ENCODE measurements at regions not wholly inside any gene's neighbourhood (a gene's known extent, or its start where the extent isn't known, plus 50 kb on each side); places are given as distances from the start of the nearest gene placed in this dataset.
"Not testable (repeated sequence)": the region's sequence is repeated elsewhere in the genome, so short reads cannot be mapped to it uniquely, and the experiment has no call there.

DNA sequence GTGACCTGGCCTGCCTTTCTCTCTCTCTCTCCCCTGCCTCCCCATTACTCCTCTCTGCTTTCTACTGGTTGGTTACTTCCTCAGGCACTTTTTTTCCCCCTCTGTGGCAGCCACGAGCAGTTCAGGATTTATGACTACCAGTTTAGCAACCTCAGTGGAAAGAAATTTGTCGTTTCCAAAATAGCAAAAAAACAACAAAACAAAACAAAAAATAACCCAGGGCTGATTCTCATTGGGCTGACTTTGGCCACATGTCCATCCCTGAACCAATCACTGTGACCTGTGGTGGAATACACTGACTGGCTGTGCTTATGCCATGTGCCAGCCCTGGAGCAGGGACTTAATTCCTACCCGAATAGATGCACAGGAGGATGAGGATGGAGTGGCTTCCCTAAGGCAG lies 137.4 kb downstream of the TFAP2C start:
- DNase-seq (ENCODE audit: low read depth, low spot score): no peak

DNA sequence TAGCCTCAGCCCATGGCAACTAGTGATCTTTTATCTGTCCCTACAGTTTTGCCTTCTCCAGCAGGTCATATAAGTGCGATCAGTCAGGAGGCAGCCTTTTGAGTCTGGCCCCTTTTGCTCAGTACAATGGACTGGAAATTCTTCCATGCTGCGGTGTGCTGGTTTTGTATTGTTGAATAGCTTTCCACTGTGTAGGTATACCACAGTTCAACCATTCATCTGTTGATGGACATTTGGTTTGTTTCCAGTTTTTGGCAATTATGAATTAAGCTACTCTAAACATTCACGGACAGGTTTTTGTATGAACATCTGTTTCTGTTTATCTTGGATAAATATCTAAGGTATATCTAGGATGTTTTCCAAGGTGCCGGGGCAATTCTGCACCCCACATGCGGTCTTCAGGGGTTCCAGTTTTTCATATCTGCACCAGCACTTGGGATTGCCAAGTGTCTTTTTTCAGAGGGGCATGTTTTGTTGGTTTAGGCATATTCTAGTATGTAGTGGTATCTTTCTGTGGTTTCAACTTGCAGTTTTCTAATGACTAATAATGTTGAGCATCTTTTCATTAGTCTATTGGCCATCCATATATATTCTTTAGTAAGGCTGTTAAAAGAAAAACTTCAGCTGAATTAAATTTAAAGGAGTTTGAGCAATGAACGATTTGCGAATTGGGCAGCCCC lies 141.0 kb downstream of the TFAP2C start:
- DNase-seq (ENCODE audit: low read depth, low spot score): no peak

DNA sequence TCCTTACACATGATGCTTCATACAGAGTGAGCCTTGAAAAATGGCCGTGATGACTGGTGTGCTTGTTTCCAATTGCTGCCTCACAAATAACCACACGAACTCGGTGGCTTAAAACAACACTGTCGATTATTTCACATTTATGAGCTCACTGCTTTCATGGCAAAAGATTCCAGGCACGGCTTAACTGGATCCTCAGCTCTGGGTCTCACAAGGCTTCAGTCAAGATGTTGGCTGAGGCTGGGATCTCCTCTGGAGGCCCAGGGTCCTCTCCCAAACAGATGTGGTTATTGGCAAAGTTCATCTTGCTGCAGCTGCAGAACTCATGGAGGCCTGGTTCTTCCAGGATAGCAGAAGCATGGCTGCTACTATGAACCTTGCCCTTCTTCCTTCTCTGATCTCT lies 144.6 kb downstream of the TFAP2C start:
- DNase-seq (ENCODE audit: low read depth, low spot score): no peak

DNA sequence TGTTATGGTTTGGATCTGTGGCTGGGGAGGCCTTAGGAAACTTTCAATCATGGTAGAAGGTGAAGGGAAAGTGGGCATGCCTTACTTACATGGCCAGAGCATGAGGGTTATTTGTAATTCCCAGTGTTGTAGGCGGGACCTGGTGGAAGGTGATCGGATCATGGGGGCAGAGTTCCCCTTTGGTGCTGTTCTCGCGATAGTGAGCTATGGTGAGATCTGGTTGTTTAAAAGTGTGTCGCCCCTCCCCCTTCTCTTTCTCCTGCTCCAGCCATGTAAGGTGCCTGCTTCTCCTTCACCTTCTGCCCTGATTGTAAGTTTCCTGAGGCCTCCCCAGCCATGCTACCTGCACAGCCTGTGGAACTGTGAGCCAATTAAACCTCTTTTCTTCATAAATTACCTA lies 145.8 kb downstream of the TFAP2C start:
- DNase-seq (ENCODE audit: low read depth, low spot score): no peak

DNA sequence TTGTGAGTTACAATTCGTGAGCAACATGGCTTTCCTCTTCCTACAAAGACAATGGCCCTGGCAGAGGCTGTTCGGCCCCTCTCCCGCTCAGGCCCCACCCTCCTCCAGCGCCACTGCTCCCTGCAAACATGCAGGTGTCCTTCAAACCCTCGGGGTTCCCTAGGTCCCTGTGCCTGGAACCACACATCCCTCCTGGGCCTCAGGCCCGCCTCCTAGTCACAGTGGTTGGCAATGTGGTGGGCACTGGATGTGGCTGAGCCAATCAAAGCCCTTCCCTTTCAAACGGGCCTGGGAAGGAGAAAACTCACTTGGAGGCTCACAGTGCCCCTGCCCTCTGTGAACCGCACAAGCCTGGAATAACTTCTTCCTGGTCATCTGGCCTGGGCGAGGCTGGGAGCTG lies 147.2 kb downstream of the TFAP2C start:
- no peak for DNase-seq (ENCODE audit: low read depth, low spot score)

DNA sequence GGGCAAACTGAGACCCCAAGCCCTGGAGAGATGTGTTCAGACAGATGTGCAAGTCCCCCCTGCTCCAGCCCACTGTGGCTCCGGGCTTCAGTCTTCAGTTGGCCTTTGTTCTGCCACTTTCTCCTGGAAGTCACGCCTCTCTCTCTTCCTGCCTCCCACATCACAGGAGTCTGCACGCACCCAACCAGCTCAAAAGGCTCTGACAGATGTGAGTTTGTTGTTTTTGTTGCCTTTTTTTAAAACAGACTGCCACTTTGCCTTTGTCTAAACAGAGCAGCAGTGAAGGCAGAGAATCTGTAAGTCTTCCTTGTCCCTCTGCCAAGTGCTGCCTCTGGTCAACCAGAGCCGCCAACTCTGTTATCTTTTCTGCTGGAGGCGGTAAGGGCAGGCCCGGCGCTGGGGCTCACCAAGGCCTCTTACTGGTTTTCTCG lies 149.7 kb downstream of the TFAP2C start:
- DNase-seq (ENCODE audit: low read depth, low spot score): peak; percentile 83

DNA sequence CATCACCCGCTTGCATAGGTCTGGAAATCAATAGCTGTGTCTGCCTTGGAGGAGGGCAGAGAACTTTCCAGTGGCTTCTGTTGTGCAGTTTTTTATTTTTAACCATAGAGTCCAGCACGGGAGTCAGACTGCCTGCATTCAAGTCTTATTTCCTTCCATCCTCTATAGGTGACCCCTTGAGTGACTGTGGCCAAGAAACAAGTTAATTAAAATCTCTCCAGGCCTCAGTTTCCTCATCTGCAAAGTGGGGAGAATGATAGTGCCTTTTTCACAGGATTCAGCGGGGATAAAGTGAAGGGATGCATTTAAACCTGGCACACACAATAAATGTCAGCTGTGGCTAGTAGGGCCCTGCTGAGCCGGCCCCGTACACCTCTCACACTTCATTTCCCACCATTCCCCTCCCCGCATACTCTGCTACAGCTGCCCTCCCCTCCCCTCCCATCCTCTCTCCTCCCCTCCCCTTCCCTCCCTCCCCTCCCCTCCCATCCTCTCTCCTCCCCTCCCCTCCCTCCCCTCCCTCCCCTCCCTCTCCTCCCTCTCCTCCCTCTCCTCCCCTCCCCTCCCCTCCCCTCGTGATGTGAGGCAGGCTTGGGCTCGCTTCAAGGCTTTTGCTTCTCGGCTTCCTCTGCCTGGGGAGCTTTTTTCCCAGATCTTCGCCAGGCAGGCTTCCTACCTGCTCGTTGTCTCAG lies 150.5 kb downstream of the TFAP2C start:
- DNase-seq (ENCODE audit: low read depth, low spot score): no peak

DNA sequence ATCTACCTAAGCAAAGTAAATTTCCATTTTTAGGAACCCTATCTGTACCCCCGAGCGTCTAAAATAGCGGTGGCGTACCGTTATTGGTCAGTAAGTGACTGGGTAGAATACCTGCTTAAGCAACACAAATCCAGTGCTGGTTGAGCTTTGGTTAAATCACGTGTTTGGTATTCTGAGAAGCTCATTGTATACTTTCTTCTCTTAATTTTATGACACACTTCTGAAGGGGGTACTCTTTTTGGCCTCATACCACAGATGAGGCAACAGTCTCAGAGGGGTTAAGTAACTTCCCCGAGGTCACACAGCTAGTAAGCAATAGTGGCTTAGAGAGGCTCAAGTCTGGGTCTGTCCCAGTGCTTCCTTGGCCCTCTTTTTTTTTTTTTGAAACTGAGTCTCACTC lies 151.2 kb downstream of the TFAP2C start:
- DNase-seq (ENCODE audit: low read depth, low spot score): no peak

DNA sequence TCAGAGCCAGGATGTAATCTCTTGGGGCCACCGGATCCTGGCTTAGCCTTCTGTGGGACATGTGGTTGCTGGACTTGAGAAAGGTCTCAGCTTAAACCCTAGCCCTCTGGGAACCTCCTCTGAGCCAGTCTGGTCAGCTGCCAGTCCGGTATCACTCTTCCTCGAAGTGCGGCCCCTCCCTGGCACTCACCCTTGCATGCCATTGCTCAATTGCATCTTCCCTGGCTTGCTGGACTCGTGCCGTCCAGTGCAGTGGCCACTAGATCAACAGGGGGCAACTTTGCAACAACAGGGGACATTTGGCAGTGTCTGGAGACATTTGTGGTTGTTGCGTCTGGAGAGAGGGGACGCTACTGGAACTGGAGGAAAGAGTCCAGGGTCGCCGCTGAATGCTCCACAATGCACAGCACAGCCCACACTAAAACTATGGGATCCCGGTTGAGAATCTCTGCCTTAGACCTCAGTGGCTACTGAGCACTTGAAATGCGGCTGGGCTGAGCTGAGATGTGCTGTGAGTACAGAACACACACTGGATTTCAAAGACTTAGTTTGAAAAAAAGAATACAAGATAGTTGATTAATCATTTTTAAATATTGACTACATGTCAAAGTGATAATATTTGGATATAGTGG lies 152.1 kb downstream of the TFAP2C start:
- DNase-seq (ENCODE audit: low read depth, low spot score): peak; percentile 64

DNA sequence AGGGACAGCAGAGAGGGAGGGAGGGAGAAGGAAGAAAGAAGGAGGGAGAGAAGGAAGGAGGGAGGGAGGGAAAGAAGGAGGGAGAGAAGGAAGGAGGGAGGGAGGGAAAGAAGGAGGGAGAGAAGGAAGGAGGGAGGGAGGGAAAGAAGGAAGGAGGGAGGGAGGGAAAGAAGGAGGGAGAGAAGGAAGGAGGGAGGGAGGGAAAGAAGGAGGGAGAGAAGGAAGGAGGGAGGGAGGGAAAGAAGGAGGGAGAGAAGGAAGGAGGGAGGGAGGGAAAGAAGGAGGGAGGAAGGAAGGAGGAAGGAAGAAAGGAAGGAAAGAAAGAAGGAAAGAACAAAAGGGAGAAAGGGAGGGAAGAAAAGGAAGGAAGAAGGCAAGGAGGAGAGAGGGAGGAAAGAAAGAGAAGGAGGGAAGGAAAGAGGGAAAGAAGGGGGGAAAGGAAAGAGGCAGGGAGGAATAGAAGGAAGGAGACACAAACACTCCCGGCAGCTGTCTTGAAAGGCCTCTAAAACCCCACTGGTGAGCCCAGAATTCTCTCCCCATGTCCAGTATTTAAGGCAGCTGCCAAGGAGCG lies 153.0 kb downstream of the TFAP2C start:
- DNase-seq (ENCODE audit: low read depth, low spot score): not testable (repeated sequence)

DNA sequence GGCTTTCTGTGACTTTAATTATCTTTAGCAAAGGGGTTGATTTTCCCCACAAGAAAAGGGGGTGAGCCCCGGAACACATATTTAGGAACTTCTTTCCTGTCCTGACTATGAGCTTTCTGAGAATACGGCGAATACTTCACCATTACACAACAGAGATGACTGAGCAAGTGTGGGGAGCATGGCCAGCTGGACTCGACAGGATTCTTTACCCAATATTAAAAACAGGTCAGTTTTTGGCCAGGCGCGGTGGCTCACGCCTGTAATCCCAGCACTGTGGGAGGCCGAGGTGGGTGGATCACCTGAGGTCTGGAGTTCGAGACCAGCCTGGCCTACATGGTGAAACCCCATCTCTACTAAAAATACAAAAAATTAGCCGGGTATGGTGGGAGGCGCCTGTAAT lies 153.7 kb downstream of the TFAP2C start:
- DNase-seq (ENCODE audit: low read depth, low spot score): not testable (repeated sequence)

DNA sequence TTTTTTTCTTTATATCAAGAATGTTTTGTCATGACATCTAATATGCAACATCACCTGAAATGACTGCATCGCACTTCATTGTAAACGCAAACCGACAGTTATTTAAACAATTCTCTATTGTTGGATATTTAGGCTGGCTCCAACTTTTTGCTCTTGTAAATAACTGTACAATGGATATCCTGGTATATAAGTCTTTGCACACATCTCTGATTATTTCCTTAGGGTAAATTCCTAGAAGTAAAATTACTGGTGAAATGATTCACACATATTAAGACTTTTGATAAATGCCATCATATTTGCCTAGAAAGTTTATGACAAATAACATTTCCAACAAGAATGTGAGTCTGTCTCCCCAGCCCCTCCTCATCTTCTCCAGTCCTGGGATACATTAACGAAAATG lies 154.7 kb downstream of the TFAP2C start:
- DNase-seq (ENCODE audit: low read depth, low spot score): no peak

DNA sequence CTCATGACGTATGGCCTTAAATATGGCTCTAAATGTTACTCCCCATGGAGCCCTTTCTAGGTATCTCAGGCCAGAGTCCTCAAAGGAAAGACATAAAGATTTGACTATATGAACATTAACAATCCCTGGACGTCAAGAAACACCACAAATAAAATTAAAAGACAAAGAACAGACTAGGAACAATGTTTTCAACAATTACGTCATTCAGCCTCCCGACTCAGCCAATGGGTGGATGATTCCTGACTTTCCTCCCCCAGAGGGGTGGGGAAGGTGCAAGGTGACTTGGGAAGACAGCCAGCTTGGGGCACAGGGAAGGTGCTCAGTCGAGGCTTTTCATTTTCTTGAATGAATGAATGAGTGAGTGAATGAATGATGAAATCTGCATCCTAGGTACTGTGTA lies 157.4 kb downstream of the TFAP2C start:
- no peak for DNase-seq (ENCODE audit: low read depth, low spot score)

DNA sequence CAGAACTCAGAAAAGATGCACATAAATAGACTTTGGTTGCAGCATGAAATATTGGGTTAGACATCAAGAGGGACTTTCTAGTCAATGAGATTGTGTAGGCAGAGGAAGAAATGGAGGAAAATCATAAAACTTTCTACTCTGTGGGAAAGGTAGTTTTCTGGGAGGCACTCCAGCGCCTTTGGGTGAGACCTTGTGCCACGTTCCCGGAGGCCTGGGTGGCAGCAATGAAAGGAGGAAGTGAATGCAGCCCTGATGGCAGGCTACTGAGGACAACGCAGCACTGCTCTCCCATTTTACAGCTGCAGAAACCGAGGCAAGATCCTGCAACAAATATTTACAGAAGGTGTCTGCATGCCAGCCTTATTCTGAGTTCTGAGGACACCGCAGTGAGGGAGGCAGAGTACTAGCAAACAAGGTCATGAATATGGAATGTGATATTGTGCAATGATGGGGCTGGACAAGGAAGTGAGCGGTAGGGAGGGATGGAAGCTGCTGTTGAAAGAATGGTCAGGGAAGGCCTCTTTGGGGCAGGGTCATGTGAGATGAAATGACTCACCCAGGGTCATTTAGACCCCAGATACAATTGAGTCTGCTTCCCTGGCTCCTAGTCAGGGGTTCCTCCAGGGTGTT lies 159.1 kb downstream of the TFAP2C start:
- peak; percentile 60 for DNase-seq (ENCODE audit: low read depth, low spot score)

DNA sequence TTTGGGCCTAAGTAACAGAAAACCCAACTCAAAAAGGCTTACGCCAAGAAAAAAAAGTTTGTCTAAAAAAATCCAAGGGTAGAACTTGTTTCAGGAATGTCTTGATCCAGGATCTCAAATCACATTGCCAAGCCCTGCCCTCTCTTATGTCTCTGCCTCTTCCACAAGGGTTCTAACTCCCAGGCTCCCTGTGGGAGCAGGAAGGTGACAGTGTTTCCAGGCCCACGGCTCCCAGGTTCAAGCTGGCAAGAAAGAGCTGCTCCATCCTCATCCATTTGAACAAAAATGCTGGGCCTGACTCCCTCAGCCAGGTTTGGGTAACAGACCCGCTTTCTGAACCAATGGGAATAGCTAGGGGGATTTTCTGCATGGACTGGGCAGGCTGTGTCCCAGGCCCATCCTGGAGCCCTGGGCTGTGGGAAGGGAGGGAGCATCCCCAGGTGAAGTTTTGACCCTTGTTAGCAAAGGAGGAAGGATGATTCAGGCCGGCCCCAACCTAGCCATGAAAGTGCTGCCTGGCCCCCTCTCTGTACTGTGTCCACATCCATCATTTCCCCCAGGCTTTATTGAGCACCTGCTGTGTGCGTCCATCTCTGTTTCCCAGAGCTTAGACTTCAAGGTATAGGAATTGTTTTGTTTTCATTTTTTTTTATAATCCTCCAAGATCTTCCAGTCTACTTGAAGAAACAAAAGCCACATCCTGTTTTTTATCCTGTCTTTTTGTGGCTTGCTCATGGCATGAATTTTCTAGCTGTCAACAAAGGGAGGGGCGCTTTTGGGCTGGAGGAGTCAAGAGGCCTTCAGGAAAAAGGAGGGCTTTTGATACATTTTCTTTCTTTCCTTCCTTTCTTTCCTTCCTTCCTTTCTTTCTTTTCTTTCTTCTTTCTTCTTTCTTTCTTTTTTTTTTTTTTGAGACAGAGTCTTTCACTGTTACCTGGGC lies 159.8 kb downstream of the TFAP2C start:
- no peak for DNase-seq (ENCODE audit: low read depth, low spot score)

DNA sequence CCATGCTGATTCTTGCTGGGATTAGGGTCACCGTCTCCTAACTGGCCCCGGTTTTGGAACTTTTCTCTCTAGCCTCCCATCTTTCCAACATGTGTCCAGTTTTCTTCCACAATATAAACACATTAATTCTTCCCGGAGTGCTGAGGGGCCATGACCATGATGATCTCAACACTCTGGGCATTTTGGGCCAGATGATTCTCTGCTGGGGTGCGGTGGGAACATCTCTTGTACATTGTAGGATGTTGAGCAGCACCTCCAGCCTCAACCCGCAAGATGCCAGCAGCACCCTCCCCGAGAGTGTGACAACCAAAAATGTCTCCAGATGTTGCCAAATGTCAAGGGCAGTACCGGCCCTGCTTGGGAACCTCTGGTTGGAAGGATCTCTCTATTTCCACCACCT lies 164.8 kb downstream of the TFAP2C start:
- DNase-seq (ENCODE audit: low read depth, low spot score): no peak

DNA sequence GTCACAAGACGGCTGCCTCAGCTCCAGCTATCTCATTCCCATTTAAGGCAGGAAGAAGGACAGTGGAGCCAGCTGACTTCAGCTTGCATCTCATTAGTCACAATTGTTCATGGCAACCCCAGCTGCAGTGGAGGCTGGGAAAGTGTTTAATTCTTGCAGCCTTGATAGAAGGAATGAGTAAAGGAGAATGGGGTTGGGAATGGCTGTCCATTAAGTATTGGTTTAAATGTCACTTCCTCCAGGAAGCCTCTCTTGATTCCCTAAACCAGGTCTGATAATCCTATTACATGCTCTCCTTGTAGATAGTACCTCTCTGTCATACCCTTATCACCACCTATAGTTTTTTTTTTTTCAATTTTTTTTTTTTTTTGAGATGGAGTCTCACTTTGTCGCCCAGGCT lies 166.4 kb downstream of the TFAP2C start:
- no peak for DNase-seq (ENCODE audit: low read depth, low spot score)

DNA sequence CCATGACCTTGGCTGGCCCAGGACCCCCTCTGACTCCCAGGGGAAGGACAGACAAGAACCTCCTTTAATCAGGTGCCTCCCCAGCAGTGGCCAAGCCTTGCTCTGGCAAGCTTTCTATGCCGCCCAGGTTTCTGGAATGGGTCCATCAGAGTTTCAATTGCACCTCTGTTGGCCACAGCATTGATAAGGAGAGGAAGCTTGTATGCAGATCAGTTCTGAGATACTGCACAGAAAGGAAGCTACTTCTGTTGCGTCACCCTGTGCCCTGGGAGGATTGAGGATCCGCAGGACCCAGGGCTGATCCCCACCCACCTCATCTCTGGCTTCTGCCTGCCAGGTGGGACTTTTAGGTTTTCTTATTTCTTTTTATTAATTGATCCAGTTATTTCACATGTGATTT lies 167.2 kb downstream of the TFAP2C start:
- DNase-seq (ENCODE audit: low read depth, low spot score): no peak

DNA sequence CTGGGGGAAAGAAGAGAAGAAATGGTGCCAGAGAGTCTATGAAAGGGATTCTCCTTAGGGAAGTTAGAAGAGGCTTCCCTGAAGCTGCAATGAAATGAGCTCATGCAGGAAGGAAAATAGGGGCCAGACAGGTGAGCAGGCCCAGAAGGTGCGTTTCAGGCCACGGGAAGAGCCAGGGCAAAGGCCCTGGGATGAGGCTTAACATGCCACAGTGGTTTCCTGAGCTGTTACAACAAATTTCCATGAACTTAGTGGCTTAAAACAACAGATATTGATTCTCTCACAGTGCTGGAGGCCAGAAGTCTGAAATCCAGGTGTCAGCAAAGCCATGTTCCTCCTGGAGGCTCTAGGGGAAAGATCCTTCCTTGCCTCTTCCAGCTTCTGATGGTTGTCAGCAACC lies 167.9 kb downstream of the TFAP2C start:
- DNase-seq (ENCODE audit: low read depth, low spot score): no peak

DNA sequence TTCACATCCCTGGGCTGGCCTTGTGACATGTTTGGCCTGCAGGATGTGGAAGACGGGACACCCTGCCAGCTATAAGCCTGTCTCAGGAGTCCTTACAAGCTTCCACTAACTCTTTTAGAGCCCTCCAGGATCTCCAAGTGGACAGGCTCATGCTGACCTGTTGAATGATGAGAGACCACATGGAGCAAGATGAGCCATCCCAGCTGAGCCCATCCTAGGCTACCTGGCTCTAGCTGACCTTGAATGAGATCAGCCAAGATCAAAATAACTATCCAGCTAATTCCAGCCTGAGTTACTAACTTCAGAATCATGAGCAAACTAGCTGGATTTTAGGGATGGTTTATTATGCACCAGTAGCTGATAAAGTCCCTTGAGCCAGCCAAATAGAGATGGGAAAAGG lies 169.5 kb downstream of the TFAP2C start:
- no peak for DNase-seq (ENCODE audit: low read depth, low spot score)

DNA sequence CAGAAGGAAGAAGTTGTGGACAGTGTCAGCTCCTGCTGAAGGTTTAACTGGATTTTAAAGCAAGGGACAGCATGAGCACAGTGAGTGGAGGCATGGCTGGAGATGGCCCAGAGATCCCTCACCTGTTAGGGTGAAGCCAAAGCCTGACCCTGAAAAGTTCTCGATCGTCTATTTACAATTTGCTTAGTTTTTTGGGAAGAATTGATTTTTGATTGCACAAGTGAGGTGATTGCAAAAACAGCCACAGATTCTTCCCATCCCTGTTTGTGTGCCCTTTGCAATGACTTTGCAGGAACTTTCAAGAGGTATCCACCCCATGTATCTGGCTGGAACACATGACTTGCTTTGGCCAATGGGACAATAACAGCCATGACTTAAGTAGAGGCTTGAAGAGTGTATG lies 170.1 kb downstream of the TFAP2C start:
- DNase-seq (ENCODE audit: low read depth, low spot score): no peak

Data from brain pericyte (primary cell).